Amniotic stem cell (primary cell): ENCODE measurements at regions not wholly inside any gene's neighbourhood (a gene's known extent, or its start where the extent isn't known, plus 50 kb on each side); places are given as distances from the start of the nearest gene placed in this dataset.
"Not testable (repeated sequence)": the region's sequence is repeated elsewhere in the genome, so short reads cannot be mapped to it uniquely, and the experiment has no call there.

Source experiments
- DNase-seq: peaks from one replicate; lab custom pipeline; 2025; lab: John Stamatoyannopoulos, UW

DNA sequence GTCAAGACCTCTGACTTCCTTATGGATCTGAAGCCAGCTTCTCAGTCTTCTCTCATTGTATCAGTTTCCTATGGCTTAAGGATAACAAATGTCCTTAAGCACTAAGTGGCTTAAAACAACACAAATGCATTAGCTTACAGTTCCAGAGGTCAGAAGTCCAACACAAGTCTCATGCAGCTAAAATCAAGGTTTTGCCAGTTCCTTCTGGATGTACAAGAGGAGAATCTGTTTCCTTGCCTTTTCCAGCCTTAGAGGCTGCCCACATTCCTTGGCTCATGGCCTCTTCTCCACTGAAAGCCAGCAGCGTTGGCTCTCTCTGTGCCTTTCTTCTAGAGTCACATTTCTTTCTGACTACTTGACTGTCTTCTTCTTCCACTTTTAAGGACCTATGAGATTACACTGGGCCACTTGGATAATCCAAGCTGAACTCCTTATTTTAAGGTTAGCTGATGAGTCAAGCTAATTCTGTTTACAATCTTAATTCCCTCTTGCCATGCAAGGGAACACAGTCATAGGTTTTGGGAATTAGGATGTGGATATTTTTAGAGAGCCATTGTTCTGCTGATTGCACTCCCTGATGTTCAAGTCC lies 179.0 kb downstream of the BCAS1 start:
- no peak for DNase-seq

GRCh38 chr20:53890443-53891305 lies 179.7 kb downstream of the BCAS1 start:
- no peak for DNase-seq

DNA sequence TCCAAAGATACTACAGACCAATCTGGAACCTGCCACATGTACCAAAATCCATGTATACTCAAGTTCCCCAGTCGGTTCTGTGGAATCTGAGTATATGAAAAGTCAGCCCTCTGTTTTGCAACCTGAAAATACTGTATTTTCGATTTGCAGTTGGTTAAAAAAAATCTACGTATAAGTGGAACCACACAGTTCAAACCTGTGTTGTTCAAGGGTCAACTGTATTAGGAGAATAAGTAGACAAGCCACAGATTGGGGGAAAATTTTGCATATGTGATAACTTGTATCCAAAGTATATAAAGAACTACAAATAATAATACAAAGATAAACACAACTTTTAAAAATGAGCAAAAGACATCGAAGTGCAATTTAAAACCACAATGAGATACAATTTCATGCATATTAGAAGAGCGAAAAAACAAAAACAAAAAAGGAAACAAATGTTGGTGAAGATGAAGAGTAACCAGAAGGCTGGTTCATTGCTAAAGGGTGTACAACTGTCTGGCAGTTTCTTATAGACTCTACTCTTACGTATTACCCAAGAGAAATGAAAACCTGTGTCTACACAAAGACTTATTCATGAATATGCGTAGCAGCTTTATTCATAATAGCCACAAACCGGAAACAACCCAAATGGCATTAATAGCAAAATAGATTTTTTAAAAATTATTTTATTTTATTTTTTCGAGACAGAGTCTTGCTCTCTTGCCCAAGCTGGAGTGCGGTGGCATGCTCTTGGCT lies 180.8 kb downstream of the BCAS1 start:
- no peak for DNase-seq

- no peak for DNase-seq
These were observed 181.4 kb downstream of the BCAS1 start for GRCh38 chr20:53888951-53889350.

DNA sequence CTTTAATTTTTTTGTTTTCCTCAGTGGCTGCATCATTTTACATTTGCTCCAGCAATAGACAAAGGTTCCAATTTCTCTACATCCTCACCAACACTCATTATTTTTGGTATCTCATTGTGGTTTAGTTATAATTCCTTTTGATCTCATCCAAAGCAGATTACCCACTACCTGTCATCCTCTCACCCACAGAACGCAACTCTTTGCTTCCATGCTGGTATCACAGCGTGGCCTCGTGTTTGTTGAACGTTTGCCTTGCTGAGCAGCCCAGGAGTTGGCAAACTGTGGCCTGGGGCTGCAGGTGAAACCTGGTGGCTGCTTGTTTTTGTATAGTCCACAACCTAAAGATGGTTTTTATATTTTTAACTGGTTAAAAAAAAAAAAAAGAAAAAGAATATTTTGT lies 181.9 kb downstream of the BCAS1 start:
- no peak for DNase-seq

DNA sequence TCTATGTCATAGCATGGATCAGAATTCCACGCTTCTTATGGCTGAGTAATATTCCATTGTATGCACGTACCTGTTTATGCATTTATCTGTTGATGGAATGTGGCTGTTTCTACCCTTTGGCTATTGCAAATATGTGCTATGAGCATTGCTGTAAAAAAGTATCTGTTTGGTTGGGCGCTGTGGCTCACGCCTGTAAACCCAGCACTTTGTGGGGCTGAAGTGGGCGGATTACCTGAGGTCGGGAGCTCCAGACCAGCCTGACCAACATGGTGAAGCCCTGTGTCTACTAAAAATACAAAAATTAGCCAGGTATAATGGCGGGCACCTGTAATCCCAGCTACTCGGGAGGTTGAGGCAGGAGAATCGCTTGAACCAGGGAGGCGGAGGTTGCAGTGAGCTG lies 182.4 kb downstream of the BCAS1 start:
- no peak for DNase-seq

- DNase-seq, result no peak
These were observed 185.4 kb downstream of the BCAS1 start for GRCh38 chr20:53884859-53885541.

- no peak for DNase-seq
These were observed 187.1 kb downstream of the BCAS1 start for GRCh38 chr20:53883098-53883911.

- not testable (repeated sequence) for DNase-seq
These were observed 187.9 kb downstream of the BCAS1 start for GRCh38 chr20:53882438-53882986.

GRCh38 chr20:53881362-53881761 lies 189.0 kb downstream of the BCAS1 start:
- DNase-seq, result no peak

GRCh38 chr20:53880108-53880641 lies 190.2 kb downstream of the BCAS1 start:
- DNase-seq, result no peak

- no peak for DNase-seq
These were observed 191.2 kb downstream of the BCAS1 start for GRCh38 chr20:53879048-53879684.

GRCh38 chr20:53878262-53879047 lies 191.9 kb downstream of the BCAS1 start:
- no peak for DNase-seq

DNA sequence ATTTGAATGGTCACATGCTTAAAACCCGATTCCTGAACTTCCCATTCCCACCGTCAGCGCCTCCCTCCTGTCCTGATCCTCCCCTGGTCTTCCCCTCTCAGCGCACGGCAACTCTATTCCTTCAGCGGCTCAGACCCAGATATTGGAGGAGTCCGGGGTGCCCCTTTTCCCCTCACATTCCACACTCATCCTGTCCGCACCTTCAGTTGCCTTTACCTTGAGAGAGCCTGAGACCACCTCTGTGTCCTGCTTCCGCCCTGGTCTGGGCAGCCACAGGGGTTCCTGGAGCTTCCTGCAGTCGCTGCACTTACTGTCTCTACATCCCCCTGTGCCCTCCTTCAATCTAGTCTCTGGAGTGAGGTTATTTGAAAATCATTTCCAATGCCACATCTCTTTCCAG lies 193.4 kb downstream of the BCAS1 start:
- no peak for DNase-seq

- DNase-seq, result no peak
These were observed 193.9 kb downstream of the BCAS1 start for GRCh38 chr20:53876470-53876869.

- DNase-seq, result no peak
These were observed 194.9 kb downstream of the BCAS1 start for GRCh38 chr20:53875452-53875851.

DNA sequence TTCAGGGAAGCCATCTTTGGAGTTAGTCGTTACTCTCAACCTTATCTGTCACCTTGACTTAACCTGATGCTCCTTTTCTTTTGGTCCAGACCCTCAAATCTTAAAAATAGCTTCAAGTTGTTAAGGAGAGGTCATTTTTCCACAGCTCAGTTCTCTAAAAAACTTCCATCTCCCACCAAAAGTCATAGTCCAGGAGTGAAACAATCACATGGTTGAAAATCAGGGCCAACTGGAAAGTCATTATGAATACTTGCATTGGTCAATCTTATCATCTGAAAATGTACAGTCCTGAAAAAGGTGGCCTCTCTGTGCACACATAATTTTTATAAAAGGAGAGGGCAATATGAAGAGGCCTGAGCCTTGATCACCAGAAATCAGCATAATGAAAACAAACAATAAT lies 195.7 kb downstream of the BCAS1 start:
- DNase-seq, result no peak

DNA sequence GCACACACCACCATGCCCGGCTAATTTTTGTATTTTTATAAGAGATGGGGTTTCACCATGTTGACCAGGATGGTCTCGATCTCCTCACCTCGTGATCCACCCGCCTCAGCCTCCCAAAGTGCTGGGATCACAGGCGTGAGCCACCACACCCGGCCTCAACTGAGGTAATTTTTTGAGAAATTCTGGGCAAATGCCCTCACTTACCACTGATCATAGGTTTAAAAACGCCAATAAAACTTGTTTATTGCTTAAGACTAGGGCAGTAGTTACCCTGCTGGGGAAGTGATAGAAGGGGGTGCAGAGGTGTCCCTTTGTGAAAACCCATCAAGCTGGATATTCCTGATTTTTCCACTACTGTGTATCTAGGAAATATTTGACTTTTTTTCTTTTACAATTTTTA lies 196.3 kb downstream of the BCAS1 start:
- no peak for DNase-seq

DNA sequence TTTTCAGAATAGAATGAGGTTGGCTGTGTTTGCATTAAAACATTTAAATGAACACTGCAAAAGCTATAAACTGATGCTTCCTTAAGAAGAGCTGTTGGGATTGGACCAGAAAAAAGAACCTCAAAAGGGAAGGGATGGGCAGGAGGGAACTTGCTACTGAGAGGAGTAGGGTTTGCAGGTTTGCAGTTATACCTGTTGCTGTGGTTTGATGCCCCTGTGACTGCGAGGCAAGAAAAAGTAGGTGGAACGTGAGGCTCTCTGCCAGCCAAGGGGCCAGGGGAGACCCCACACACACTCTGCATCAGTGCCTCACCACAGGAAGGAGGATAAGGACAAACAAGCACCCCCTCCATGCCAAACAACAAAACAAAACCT lies 197.2 kb downstream of the BCAS1 start:
- no peak for DNase-seq
